ENCODE measurements at regions not wholly inside any gene's neighbourhood (a gene's known extent, or its start where the extent isn't known, plus 50 kb on each side); places are given as distances from the start of the nearest gene placed in this dataset.

GRCh38 chr7:25900245-25900644, 251.8 kb upstream of the NFE2L3 start:
- DNase-seq (ENCODE audit: low read depth, low spot score) (no peak), ATAC-seq (no peak)
- Histone ChIP-seq H3K36me3 (ENCODE audit: control insufficient read depth in 1 of 2, insufficient read depth in 2 of 2, low read length in 2 of 2) (no peaks in the 10 kb centered on the region), H2AFZ (ENCODE audit: low read depth, low read length, poor library complexity, severe bottlenecking) (no peak overlapping the region), H3K9me2 (ENCODE audit: insufficient read depth) (no peaks in the 10 kb centered on the region), H3K9me3 (ENCODE audit: control insufficient read depth in 1 of 2, insufficient read depth in 1 of 2, low read depth in 1 of 2, low read length in 2 of 2) (no peaks in the 10 kb centered on the region), H3K4me3 (replicated peaks in 1 of 2; ENCODE audit: low read depth in 1 of 2, low read length in 2 of 2) (no peak overlapping the region), H3K27me3 (ENCODE audit: insufficient read depth, low read length) (no peaks in the 10 kb centered on the region), H3K9ac (ENCODE audit: low read length) (no peak overlapping the region), H3K27ac (ENCODE audit: low read depth, low read length) (no peak overlapping the region), H3K4me1 (ENCODE audit: control insufficient read depth in 1 of 2, insufficient read depth in 2 of 2, low read length in 2 of 2) (peaks cover 2 to 7% of the 10 kb centered on the region in 2 experiments; a peak in 3 of 4 replicates), H4K20me1 (ENCODE audit: insufficient read depth) (no peaks in the 10 kb centered on the region), H3K79me2 (ENCODE audit: insufficient read depth, low read length) (no peaks in the 10 kb centered on the region), H3K4me2 (ENCODE audit: low read length) (no peak overlapping the region)
- CTCF ChIA-PET: no interaction called here
- TF ChIP-seq SP1 (IDR thresholded peaks at IDR 0.05; ENCODE audit: low read depth) (no peak), EZH2 (IDR thresholded peaks at IDR 0.05) (no peak), ELF1 (IDR thresholded peaks at IDR 0.05; ENCODE audit: borderline replicate concordance, low read depth) (no peak), ZFX (IDR thresholded peaks at IDR 0.05) (no peak), TCF7L2 (IDR thresholded peaks at IDR 0.05; ENCODE audit: borderline replicate concordance, extremely low read depth, insufficient read depth, insufficient read length) (no peak), YY1 (IDR thresholded peaks at IDR 0.05; ENCODE audit: extremely low read depth, insufficient replicate concordance, low read depth, low read length) (no peak), CEBPB (IDR thresholded peaks at IDR 0.05; ENCODE audit: low read depth) (no peak), SRF (IDR thresholded peaks at IDR 0.05; ENCODE audit: low read depth) (no peak), EGR1 (IDR thresholded peaks at IDR 0.05; ENCODE audit: low read depth) (no peak), POLR2AphosphoS5 (IDR thresholded peaks at IDR 0.05; ENCODE audit: low read depth, low read length) (no peak), ZBTB33 (IDR thresholded peaks at IDR 0.05; ENCODE audit: extremely low read depth, insufficient replicate concordance, low read length) (no peak), ZNF274 (IDR thresholded peaks at IDR 0.05; ENCODE audit: low read depth, low read length) (no peak), CBX3 (IDR thresholded peaks at IDR 0.05; ENCODE audit: low read depth) (no peak), EZH2phosphoT487 (IDR thresholded peaks at IDR 0.05; ENCODE audit: borderline replicate concordance) (no peak)
- TF ChIP-seq, protein P1, sequence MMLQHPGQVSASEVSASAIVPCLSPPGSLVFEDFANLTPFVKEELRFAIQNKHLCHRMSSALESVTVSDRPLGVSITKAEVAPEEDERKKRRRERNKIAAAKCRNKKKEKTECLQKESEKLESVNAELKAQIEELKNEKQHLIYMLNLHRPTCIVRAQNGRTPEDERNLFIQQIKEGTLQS (IDR thresholded peaks at IDR 0.05): no peak
- intact Hi-C loops (cut with micrococcal nuclease): no loop called here
- BruUV-seq (replicated peaks): no TSS peak
- RAD21 ChIA-PET (ENCODE audit: low non-redundant PET in 1 of 2, low total read pairs in 2 of 2, uncharacterized antibody in 2 of 2, unreplicated experiment in 2 of 2): no interaction called here
- POLR2A ChIA-PET: no interaction called here

All from HCT116 (cell line).